Naive thymus-derived CD8-positive, alpha-beta T cell (primary cell): ENCODE measurements at regions not wholly inside any gene's neighbourhood (a gene's known extent, or its start where the extent isn't known, plus 50 kb on each side); places are given as distances from the start of the nearest gene placed in this dataset.
"Not testable (repeated sequence)": the region's sequence is repeated elsewhere in the genome, so short reads cannot be mapped to it uniquely, and the experiment has no call there.

Source experiments
- ATAC-seq, 2 donors: fragments of 150-1000 bp; cut with Tn5 transposase in 1 of 2; sonication (Bioruptor Pico), chemical (Tn5 transposase) in 1 of 2; 1 replicate in 1 of 2; 2 replicates in 1 of 2; pipeline ENCODE4 v1.10.0; 2021; ENCODE audit warnings: mild to moderate bottlenecking in 2 of 2, moderate library complexity in 2 of 2
- POLR2A ChIA-PET: fragments of 350-600 bp; sonication (Branson Sonifier 250); formaldehyde crosslinking; loops from one replicate; lab custom pipeline; 2021; ENCODE audit warnings: antibody characterized with exemption; lab: Charles Lee
- DNase-seq, 10 donors: peaks; one replicate each; pipeline versions ENCODE4 v3.0.0 to v3.0.0-alpha.2; 2020 to 2022
- H3K27ac Mint-ChIP-seq, 10 donors: one replicate each; pipeline ENCODE4 v1.8.0; 2020 to 2022; ENCODE audit warnings: mild to moderate bottlenecking in 10 of 10, mixed read lengths in 10 of 10, moderate library complexity in 4 of 10, inconsistent platforms in 1 of 10
- H3K27me3 Mint-ChIP-seq, 5 donors: one replicate each; pipeline ENCODE4 v1.8.0; 2021 to 2022; ENCODE audit warnings: mixed read lengths in 5 of 5
- H3K36me3 Mint-ChIP-seq, 3 donors: one replicate each; pipeline ENCODE4 v1.8.0; 2020 to 2022; ENCODE audit warnings: mixed read lengths in 3 of 3, mild to moderate bottlenecking in 2 of 3, inconsistent platforms in 1 of 3
- H3K4me1 Mint-ChIP-seq, 4 donors: one replicate each; pipeline ENCODE4 v1.8.0; 2021 to 2022; ENCODE audit warnings: mixed read lengths in 4 of 4
- H3K4me3 Mint-ChIP-seq, 10 donors: one replicate each; pipeline ENCODE4 v1.8.0; 2020 to 2022; ENCODE audit warnings: mild to moderate bottlenecking in 10 of 10, mixed read lengths in 10 of 10, moderate library complexity in 6 of 10, inconsistent platforms in 1 of 10
- H3K9me3 Mint-ChIP-seq, 9 donors: one replicate each; pipeline ENCODE4 v1.8.0; 2020 to 2022; ENCODE audit warnings: mixed read lengths in 9 of 9, mild to moderate bottlenecking in 3 of 9, inconsistent platforms in 1 of 9, moderate library complexity in 1 of 9

- H3K27ac Mint-ChIP-seq = no peak overlapping the region
- no peak for ATAC-seq
Observed at GRCh38 chr1:157203166-157203565, 65.0 kb upstream of the ETV3 start.

GRCh38 chr1:157202331-157202730 lies 64.1 kb upstream of the ETV3 start:
- DNase-seq = no peak
- H3K36me3 Mint-ChIP-seq = no peaks in the 10 kb centered on the region
- POLR2A ChIA-PET = no interaction called here
- no peaks in the 10 kb centered on the region for H3K9me3 Mint-ChIP-seq
- H3K4me1 Mint-ChIP-seq = peaks cover 0 to 1% (median 0%) of the 10 kb centered on the region in 4 donors
- H3K4me3 Mint-ChIP-seq = no peak overlapping the region
- peaks cover 12 to 51% (median 17%) of the 10 kb centered on the region in 5 donors for H3K27me3 Mint-ChIP-seq
- no peak for ATAC-seq
- no peak overlapping the region for H3K27ac Mint-ChIP-seq

More at GRCh38 chr1:157203166-157203565, 65.0 kb upstream of the ETV3 start:
- no peak for DNase-seq
- H3K4me3 Mint-ChIP-seq = no peak overlapping the region
- H3K4me1 Mint-ChIP-seq = peaks cover 0 to 1% (median 0%) of the 10 kb centered on the region in 4 donors
- H3K9me3 Mint-ChIP-seq = no peaks in the 10 kb centered on the region
- POLR2A ChIA-PET = no interaction called here
- H3K36me3 Mint-ChIP-seq = no peaks in the 10 kb centered on the region
- H3K27me3 Mint-ChIP-seq = peaks cover 12 to 51% (median 17%) of the 10 kb centered on the region in 5 donors

GRCh38 chr1:157201767-157202166 lies 63.6 kb upstream of the ETV3 start:
- DNase-seq (no peak), ATAC-seq (no peak)
- H3K27ac Mint-ChIP-seq = no peak overlapping the region
- H3K4me1 Mint-ChIP-seq = peaks cover 0 to 1% (median 0%) of the 10 kb centered on the region in 4 donors
- no peak overlapping the region for H3K4me3 Mint-ChIP-seq
- peaks cover 9 to 45% (median 17%) of the 10 kb centered on the region in 5 donors for H3K27me3 Mint-ChIP-seq
- POLR2A ChIA-PET = no interaction called here
- H3K36me3 Mint-ChIP-seq = no peaks in the 10 kb centered on the region
- H3K9me3 Mint-ChIP-seq = no peaks in the 10 kb centered on the region

GRCh38 chr1:157200451-157200850 lies 62.3 kb upstream of the ETV3 start:
- Mint-ChIP-seq H3K27me3 (peaks cover 13 to 39% (median 22%) of the 10 kb centered on the region in 5 donors), H3K9me3 (no peaks in the 10 kb centered on the region), H3K36me3 (no peaks in the 10 kb centered on the region), H3K4me3 (no peak overlapping the region), H3K4me1 (peaks cover 0 to 1% (median 0%) of the 10 kb centered on the region in 4 donors), H3K27ac (no peak overlapping the region)
- ATAC-seq (no peak), DNase-seq (no peak)
- POLR2A ChIA-PET = no interaction called here

- no peaks in the 10 kb centered on the region for H3K36me3 Mint-ChIP-seq
- POLR2A ChIA-PET = no interaction called here
Observed at GRCh38 chr1:157199421-157199755, 61.2 kb upstream of the ETV3 start.

GRCh38 chr1:157198619-157199420 lies 60.6 kb upstream of the ETV3 start:
- POLR2A ChIA-PET = no interaction called here
- no peak overlapping the region for H3K4me3 Mint-ChIP-seq
- H3K36me3 Mint-ChIP-seq = no peaks in the 10 kb centered on the region
- DNase-seq (no peak), ATAC-seq (no peak)
- peak overlapping the region in 1 of 10 donors; percentile 58 for H3K27ac Mint-ChIP-seq
- no peaks in the 10 kb centered on the region for H3K9me3 Mint-ChIP-seq
- H3K27me3 Mint-ChIP-seq = peaks cover 16 to 32% (median 19%) of the 10 kb centered on the region in 5 donors
- peaks cover under 1 to 3% (median 3%) of the 10 kb centered on the region in 4 donors for H3K4me1 Mint-ChIP-seq

More at GRCh38 chr1:157199421-157199755, 61.2 kb upstream of the ETV3 start:
- Mint-ChIP-seq H3K4me3 (no peak overlapping the region), H3K4me1 (peaks cover 0 to 3% (median under 1%) of the 10 kb centered on the region in 4 donors), H3K9me3 (no peaks in the 10 kb centered on the region), H3K27me3 (peaks cover 15 to 32% (median 20%) of the 10 kb centered on the region in 5 donors), H3K27ac (no peak overlapping the region)
- ATAC-seq (no peak), DNase-seq (no peak)

- peak overlapping the region in 1 of 10 donors; percentile 24 for H3K27ac Mint-ChIP-seq
- ATAC-seq (no peak), DNase-seq (no peak)
- no peak overlapping the region for H3K4me3 Mint-ChIP-seq
- H3K4me1 Mint-ChIP-seq = peaks cover 3 to 6% (median 5%) of the 10 kb centered on the region in 4 donors
- peaks cover 15 to 30% (median 21%) of the 10 kb centered on the region in 5 donors for H3K27me3 Mint-ChIP-seq
- no peaks in the 10 kb centered on the region for H3K36me3 Mint-ChIP-seq
- POLR2A ChIA-PET = no interaction called here
- H3K9me3 Mint-ChIP-seq = no peaks in the 10 kb centered on the region
Observed at GRCh38 chr1:157197906-157198435, 59.8 kb upstream of the ETV3 start.

GRCh38 chr1:157196670-157197456 lies 58.7 kb upstream of the ETV3 start:
- not testable (repeated sequence) for ATAC-seq

GRCh38 chr1:157196245-157196543 lies 58.0 kb upstream of the ETV3 start:
- Mint-ChIP-seq H3K9me3 (no peaks in the 10 kb centered on the region), H3K27ac (no peak overlapping the region), H3K4me3 (no peak overlapping the region), H3K4me1 (peaks cover 3 to 6% (median 5%) of the 10 kb centered on the region in 4 donors), H3K27me3 (peaks cover 18 to 34% (median 28%) of the 10 kb centered on the region in 5 donors), H3K36me3 (no peaks in the 10 kb centered on the region)
- no peak for DNase-seq
- ATAC-seq = no peak
- POLR2A ChIA-PET = no interaction called here

More at GRCh38 chr1:157196670-157197456, 58.7 kb upstream of the ETV3 start:
- H3K36me3 Mint-ChIP-seq, H3K9me3 Mint-ChIP-seq, H3K4me1 Mint-ChIP-seq, DNase-seq, H3K4me3 Mint-ChIP-seq, POLR2A ChIA-PET: not testable (repeated sequence)
- peak overlapping the region in 1 of 10 donors; percentile 46 for H3K27ac Mint-ChIP-seq
- peaks cover 20 to 30% (median 25%) of the 10 kb centered on the region in 5 donors for H3K27me3 Mint-ChIP-seq

- POLR2A ChIA-PET = no interaction called here
- DNase-seq (no peak), ATAC-seq (no peak)
- Mint-ChIP-seq H3K4me3 (peak overlapping the region in 1 of 10 donors; percentile 54), H3K27me3 (peaks cover 18 to 34% (median 27%) of the 10 kb centered on the region in 5 donors), H3K9me3 (no peaks in the 10 kb centered on the region), H3K4me1 (peaks cover 3 to 6% (median 5%) of the 10 kb centered on the region in 4 donors), H3K27ac (no peak overlapping the region), H3K36me3 (no peaks in the 10 kb centered on the region)
Observed at GRCh38 chr1:157195521-157196244, 57.5 kb upstream of the ETV3 start.

- POLR2A ChIA-PET = no interaction called here
- ATAC-seq (no peak), DNase-seq (no peak)
- H3K9me3 Mint-ChIP-seq = no peaks in the 10 kb centered on the region
- peaks cover 21 to 40% (median 29%) of the 10 kb centered on the region in 5 donors for H3K27me3 Mint-ChIP-seq
- no peak overlapping the region for H3K27ac Mint-ChIP-seq
- peaks cover 3 to 6% (median 5%) of the 10 kb centered on the region in 4 donors for H3K4me1 Mint-ChIP-seq
- peak overlapping the region in 1 of 10 donors; percentile 54 for H3K4me3 Mint-ChIP-seq
- no peaks in the 10 kb centered on the region for H3K36me3 Mint-ChIP-seq
Observed at GRCh38 chr1:157194731-157195520, 56.7 kb upstream of the ETV3 start.
